Peyer's patch (tissue), 4 donors: ENCODE measurements at regions not wholly inside any gene's neighbourhood (a gene's known extent, or its start where the extent isn't known, plus 50 kb on each side); places are given as distances from the start of the nearest gene placed in this dataset.

ENCODE experiments used
- POLR2A ChIP-seq, 2 donors: fragments of 450-650 bp; IDR thresholded peaks; one replicate each; pipeline ENCODE4 v1.5.1; 2017; ENCODE audit warnings: antibody characterized with exemption in 2 of 2, mild to moderate bottlenecking in 2 of 2, moderate library complexity in 2 of 2
- TF ChIP-seq, protein P1 (sequence below), 6 experiments: fragments of 450-650 bp in 4 of 6; fragments of 200-600 bp in 2 of 6; sonication (generic) in 1 of 6; IDR thresholded peaks; one replicate each; pipeline ENCODE4 v1.5.1; 2017 to 2019; ENCODE audit warnings: antibody characterized with exemption in 6 of 6, mild to moderate bottlenecking in 3 of 6, moderate library complexity in 1 of 6

DNA sequence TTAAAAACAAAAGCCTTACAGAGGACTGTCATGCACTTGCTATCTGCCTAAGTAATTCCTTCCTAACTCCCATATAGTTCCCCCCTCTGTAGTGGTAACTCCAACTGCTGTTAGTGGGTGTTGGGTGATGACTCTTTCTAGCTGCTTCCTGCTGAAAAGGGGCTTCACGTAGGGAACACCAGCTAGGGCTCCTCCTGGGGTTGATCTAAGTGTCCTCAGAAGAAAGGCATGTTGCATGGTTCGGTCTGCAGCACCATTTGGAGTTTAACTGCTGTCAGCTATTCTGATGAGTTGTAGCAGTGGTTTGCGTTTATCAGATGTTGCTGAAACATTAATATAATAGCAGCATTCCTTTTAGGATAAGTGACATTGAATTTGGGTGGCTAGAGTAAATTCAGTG, 281.9 kb upstream of the TUSC1 start:
- TF ChIP-seq, protein P1, sequence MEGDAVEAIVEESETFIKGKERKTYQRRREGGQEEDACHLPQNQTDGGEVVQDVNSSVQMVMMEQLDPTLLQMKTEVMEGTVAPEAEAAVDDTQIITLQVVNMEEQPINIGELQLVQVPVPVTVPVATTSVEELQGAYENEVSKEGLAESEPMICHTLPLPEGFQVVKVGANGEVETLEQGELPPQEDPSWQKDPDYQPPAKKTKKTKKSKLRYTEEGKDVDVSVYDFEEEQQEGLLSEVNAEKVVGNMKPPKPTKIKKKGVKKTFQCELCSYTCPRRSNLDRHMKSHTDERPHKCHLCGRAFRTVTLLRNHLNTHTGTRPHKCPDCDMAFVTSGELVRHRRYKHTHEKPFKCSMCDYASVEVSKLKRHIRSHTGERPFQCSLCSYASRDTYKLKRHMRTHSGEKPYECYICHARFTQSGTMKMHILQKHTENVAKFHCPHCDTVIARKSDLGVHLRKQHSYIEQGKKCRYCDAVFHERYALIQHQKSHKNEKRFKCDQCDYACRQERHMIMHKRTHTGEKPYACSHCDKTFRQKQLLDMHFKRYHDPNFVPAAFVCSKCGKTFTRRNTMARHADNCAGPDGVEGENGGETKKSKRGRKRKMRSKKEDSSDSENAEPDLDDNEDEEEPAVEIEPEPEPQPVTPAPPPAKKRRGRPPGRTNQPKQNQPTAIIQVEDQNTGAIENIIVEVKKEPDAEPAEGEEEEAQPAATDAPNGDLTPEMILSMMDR (IDR thresholded peaks at IDR 0.05): no peak
- TF ChIP-seq POLR2A (IDR thresholded peaks at IDR 0.05): no peak
